Astrocyte (in vitro differentiated cells and primary cell): ENCODE measurements at regions not wholly inside any gene's neighbourhood (a gene's known extent, or its start where the extent isn't known, plus 50 kb on each side); places are given as distances from the start of the nearest gene placed in this dataset.

ENCODE experiments used
- CTCF ChIP-seq: IDR thresholded peaks from 2 replicates; pipeline ENCODE4 v1.5.1; 2011; ENCODE audit warnings: low read depth, mild to moderate bottlenecking, inconsistent platforms, low read length, moderate library complexity; ENCODE audit not compliant: insufficient read depth
- EZH2 ChIP-seq: IDR thresholded peaks from 2 replicates; pipeline ENCODE4 v1.6.1; 2012; ENCODE audit warnings: mild to moderate bottlenecking, low read length, inconsistent platforms; ENCODE audit not compliant: insufficient read depth

DNA sequence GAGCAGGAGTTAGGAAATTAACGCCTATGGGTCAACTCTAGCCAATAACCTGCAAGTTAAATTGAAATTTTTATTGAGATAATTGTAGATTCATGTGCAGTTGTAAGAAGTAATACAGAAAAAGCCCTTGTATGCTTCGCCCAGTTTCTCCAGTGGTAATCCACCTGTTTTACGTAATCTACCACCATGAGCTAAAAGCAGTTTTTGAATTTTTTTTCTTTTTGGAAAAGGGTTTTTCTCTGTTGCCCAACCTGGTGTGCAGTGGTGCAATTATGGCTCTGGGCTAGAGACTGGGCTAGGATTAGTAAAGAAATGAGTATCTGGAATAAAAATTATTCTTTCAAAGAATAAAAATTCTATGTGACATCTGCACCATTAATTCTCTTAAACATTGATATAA, 116.2 kb downstream of the ZFP64 start:
- TF ChIP-seq CTCF (no peak), EZH2 (no peak)
